Activated CD8-positive, alpha-beta memory T cell treated with anti-CD3 and anti-CD28 coated beads, Interleukin-2, amount 50 U/mL, for 1 hour (primary cell): ENCODE measurements at regions not wholly inside any gene's neighbourhood (a gene's known extent, or its start where the extent isn't known, plus 50 kb on each side); places are given as distances from the start of the nearest gene placed in this dataset.

Experiments
- DNase-seq: peaks from one replicate; pipeline ENCODE4 v3.0.0-alpha.2; 2020; ENCODE audit errors: extremely low read depth

DNA sequence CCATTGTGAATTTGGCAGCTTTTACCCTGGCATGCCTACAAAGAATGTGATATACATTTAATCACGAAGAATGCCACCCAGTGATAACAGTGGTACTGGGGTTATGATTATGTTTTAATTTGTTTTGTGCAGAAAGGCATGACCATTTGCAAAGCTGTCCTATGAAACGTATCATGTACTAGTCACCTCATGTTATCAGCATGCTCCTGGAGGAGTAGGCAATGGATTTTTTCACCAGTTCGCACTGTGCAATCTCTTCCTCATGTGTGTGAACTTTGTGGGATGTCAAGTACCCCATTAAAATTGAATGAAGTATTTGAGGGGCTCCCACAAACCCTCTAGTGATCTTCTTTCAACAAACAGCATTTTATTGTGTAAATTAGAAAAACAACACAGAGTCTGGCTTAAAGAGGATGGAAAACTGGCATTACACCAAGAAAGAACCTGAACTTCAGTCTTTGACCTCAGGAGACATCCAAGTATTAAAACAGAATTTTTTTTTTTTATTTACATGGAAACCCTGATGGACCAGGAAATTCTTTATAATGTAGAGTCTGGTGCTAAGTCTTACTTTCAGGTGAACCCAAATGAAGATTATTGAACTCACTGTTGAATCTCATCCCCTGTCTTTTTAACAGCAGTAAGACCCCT is 200.6 kb upstream of the PGRMC2 start:
- no peak for DNase-seq

- DNase-seq: no peak
These were observed 197.3 kb upstream of the PGRMC2 start for GRCh38 chr4:128484896-128485295.

- DNase-seq: no peak
These were observed 196.2 kb upstream of the PGRMC2 start for GRCh38 chr4:128483816-128484215.

- no peak for DNase-seq
These were observed 195.4 kb upstream of the PGRMC2 start for GRCh38 chr4:128483041-128483440.

GRCh38 chr4:128481752-128482480 is 194.3 kb upstream of the PGRMC2 start:
- DNase-seq: no peak

- no peak for DNase-seq
These were observed 193.3 kb upstream of the PGRMC2 start for GRCh38 chr4:128480945-128481344.

GRCh38 chr4:128477540-128477939 is 189.9 kb upstream of the PGRMC2 start:
- no peak for DNase-seq

- no peak for DNase-seq
These were observed 188.0 kb upstream of the PGRMC2 start for GRCh38 chr4:128475597-128475996.

- DNase-seq: no peak
These were observed 184.0 kb upstream of the PGRMC2 start for GRCh38 chr4:128471576-128471975.

DNA sequence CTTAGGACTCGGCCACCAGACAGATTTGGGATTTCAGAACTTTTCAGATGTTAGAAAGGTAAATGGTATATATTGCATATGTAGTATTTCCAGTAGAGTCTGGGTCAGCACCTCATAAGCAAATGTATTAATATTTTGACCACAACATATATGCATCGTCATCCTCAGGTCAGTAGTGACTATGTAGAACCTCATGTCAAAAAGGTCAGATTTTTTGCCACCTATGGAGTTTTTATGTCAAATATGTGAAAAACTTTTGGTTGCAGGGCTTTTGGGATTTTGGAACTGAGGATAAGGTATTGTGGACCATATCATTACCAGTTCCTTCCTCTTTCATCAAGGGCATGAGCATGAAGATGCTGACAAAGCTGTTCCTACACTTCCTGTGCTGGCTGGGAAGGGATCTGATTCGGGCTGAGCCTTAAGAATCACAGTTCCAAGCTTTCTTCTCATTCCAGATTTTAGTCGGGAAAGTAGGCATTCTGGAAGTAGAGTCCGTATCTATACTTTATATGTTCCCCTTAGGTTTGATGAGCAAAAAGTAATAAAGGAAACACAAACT is 183.0 kb upstream of the PGRMC2 start:
- no peak for DNase-seq

DNA sequence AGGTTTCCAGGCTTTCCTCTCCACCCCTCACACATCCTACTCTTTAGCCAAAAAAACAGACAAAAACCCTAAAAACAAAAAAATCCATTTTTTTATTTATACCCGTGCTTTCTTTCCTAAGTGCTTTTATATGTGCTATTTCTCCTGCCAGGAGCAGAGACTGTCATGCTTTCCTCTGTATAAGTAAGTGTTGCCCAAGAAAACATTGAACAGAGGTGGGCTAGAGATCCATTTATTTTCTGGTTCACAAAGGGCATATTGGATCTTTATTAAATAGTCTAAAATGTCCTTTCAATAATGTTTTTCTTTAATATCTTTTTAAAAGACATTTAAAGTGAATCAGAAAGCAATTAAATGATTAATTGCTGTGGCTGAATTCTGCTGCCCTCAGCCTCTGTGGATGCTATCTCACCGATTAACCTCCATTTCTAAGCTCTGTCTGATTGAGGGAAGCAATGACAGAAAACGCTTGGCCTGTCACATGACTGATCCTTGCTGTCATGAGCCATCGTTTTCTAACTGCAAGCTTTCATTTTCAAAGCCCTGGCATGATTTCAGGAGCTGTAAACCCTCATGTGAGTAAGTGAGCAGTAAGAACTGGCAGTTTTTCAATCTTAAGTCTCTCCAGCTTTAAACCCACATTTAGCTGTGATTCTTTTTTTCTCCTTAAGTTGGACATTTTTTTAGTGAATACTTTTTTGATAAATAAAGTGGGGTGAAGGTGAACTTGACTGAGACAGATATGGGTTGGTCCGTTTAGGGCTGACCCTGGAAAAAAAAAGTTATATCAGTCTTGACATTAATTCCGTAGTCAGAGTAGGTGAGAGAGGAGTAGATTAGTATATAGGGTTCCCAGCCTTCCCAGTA is 180.7 kb upstream of the PGRMC2 start:
- DNase-seq: no peak

GRCh38 chr4:128465523-128465922 is 177.9 kb upstream of the PGRMC2 start:
- no peak for DNase-seq

DNA sequence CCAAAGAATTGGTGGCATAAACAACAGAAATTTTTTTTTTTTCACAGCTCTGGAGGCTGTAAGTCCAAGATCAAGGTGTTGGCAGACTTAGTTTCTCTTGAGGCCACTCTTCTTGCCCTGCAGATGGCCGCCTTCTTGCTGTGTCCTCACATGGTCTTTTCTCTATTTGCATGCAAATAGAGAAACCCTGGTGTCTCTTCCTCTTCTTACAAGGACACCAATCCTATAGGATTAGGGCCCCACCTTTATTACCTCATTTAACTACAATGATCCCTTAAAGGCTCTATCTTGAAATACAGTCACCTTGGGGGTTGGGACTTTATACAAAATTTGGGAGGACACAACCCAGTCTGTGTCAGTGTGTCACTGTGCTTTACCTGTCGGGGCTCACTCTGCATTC is 175.4 kb upstream of the PGRMC2 start:
- DNase-seq: no peak

GRCh38 chr4:128462103-128462783 is 174.6 kb upstream of the PGRMC2 start:
- DNase-seq: no peak

DNA sequence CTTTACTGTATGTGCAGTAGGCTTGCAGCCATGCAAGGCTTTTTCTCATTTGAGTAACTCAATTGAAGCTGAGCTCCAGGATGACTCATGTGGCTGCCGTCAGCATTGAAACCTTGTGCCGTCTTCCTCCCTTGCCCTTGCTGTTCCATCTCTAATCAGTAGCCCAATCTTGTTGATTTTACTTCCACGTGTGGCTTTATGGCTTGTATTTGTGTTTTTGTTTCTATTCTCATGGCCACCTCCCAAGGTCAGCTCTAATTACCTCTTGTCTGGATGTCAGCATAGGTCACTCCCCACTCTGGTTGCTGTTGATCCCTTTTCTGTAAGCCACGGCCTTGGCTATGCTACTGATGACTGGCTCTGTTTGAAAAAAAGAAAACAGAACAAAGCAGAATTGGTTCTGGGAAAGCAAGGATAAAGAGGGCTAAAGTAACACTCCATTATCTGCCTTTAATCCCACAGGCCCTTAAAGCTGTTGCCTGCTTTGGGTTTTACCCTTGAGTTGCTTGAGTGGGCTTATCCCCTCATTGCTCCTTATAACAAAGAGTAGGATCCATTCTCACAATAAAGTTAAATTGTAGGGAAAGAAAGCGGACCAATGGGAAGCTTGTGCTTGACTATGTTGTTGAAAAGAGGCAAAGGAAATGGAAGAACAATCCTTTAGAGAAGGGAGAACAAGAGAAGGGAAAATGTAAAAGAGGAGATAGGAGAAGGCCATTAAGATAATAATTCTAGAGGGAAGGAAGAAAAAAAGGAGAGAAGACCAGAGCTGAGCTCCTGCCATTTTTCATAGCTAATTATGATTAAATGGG is 173.9 kb upstream of the PGRMC2 start:
- DNase-seq: no peak

DNA sequence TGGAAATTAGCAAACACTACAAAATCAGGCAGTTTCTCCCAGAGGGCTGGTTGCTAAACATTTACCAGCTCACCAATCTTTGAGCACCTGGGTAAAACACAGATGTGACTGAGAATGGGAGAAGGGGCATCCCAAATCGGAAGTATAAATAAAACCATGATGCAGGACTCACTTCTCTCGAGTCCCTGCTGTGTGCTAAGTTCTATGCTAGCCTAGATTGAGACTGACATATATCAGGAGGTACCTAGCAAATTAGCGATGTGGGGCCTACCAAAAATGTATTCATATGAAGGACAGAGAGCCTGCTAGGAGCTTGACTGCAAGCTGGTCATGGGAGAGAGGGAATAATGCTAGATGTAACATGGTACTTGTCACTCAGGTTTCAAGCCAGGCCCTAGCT is 171.9 kb upstream of the PGRMC2 start:
- DNase-seq: no peak

- no peak for DNase-seq
These were observed 171.2 kb upstream of the PGRMC2 start for GRCh38 chr4:128458816-128459215.

- no peak for DNase-seq
These were observed 170.1 kb upstream of the PGRMC2 start for GRCh38 chr4:128457726-128458125.

DNA sequence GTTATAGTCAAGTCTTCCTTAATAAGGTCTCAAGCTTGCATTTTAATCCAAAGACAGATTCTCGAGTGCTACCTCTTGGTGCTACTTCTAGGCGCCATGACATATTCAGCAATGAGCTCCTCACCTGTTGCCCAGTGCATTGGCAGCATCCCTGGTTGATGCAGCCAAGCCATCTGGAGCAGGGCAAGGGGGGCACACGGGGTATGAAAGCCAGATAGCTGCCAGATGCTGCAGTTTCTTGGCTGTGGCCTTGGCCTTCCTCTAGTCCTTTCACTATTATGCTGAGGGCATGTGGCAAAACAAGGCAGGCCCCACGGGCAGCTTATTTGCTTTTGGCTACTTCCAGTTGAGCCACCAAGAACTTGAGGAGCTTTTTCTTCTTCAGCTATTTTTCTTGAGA is 168.6 kb upstream of the PGRMC2 start:
- DNase-seq: no peak

GRCh38 chr4:128455480-128455879 is 167.9 kb upstream of the PGRMC2 start:
- no peak for DNase-seq

DNA sequence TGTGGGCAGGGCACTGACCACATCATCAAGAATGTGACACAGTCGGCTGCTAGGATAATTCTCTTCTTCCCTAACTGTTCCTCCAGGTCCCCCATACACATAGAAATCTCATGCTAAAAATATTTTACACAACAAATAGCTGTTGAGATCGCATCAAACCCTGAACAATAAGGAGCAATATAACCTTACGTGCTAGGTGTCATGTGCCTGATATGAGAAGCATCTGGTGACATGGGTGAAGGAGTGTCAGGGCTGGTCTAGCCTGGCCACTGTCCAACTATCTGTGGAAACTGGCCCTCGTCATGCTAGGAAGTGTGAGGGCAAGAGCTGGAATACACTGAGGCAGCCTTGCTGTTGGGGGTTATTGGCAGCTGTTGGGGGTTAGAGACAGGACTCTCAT is 167.3 kb upstream of the PGRMC2 start:
- DNase-seq: no peak
